ENCODE measurements at regions not wholly inside any gene's neighbourhood (a gene's known extent, or its start where the extent isn't known, plus 50 kb on each side); places are given as distances from the start of the nearest gene placed in this dataset.
"Not testable (repeated sequence)": the region's sequence is repeated elsewhere in the genome, so short reads cannot be mapped to it uniquely, and the experiment has no call there.

DNA sequence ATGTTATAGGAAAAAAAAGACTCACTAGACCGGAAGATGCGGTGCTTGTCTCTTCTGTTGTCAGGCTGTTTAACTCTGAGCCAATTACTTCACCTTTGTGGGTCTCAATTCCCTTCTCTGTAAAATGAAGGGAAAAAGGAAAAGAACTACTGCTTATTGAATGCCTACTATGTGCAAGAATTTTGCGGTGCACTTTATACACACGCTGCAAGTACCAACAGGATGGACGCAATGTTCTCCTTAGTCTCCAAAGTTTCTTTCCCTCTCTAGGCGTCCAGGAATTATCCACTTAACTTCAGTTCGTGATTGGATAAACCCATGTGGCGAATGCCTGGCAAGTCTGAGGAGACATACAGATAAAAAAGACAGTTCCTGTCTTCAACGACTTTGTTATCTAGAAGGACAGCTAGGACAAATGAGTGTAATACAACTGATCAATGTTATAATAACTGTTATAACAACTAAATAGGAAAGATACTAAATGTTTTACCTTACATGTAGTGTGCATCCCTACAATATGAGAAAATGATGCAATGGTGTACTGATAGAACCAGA, 69.0 kb upstream of the JARID2 start:
- TF ChIP-seq CTCF (IDR thresholded peaks at IDR 0.05; ENCODE audit: borderline replicate concordance), result no peak
- DNase-seq, result no peak

GRCh38 chr6:15183979-15184378, 61.9 kb upstream of the JARID2 start:
- H3K4me3 ChIP-seq, result no peak overlapping the region
- no peaks in the 10 kb centered on the region for H3K27me3 ChIP-seq (ENCODE audit: low read depth)
- no peak overlapping the region for H3K27ac ChIP-seq (replicated peaks)
- no peak for DNase-seq
- H3K4me1 ChIP-seq, result no peaks in the 10 kb centered on the region
- intact Hi-C loops (cut with micrococcal nuclease), result no loop called here
- H3K9me3 ChIP-seq (replicated peaks), result no peaks in the 10 kb centered on the region
- H3K36me3 ChIP-seq, result no peaks in the 10 kb centered on the region
- TF ChIP-seq CTCF (IDR thresholded peaks at IDR 0.05; ENCODE audit: borderline replicate concordance), result no peak

More for the DNA sequence above, 69.0 kb upstream of the JARID2 start:
- Histone ChIP-seq H3K9me3 (replicated peaks) (no peaks in the 10 kb centered on the region), H3K4me1 (no peaks in the 10 kb centered on the region), H3K27ac (replicated peaks) (no peak overlapping the region), H3K4me3 (no peak overlapping the region), H3K27me3 (ENCODE audit: low read depth) (no peaks in the 10 kb centered on the region), H3K36me3 (no peaks in the 10 kb centered on the region)
- intact Hi-C loops (cut with micrococcal nuclease), result no loop called here

- Histone ChIP-seq H3K36me3 (no peaks in the 10 kb centered on the region), H3K9me3 (replicated peaks) (no peaks in the 10 kb centered on the region), H3K4me3 (no peak overlapping the region), H3K27me3 (ENCODE audit: low read depth) (no peaks in the 10 kb centered on the region), H3K27ac (replicated peaks) (no peak overlapping the region), H3K4me1 (no peaks in the 10 kb centered on the region)
- no peak for DNase-seq
- TF ChIP-seq CTCF (IDR thresholded peaks at IDR 0.05; ENCODE audit: borderline replicate concordance), result no peak
- intact Hi-C loops (cut with micrococcal nuclease), result no loop called here
Measured at GRCh38 chr6:15184441-15184861, 61.4 kb upstream of the JARID2 start.

- intact Hi-C loops (cut with micrococcal nuclease); H3K9me3 ChIP-seq (replicated peaks); H3K4me3 ChIP-seq; H3K36me3 ChIP-seq; H3K27ac ChIP-seq (replicated peaks); DNase-seq; H3K27me3 ChIP-seq (ENCODE audit: low read depth); H3K4me1 ChIP-seq: not testable (repeated sequence)
Measured at GRCh38 chr6:15185111-15185510, 60.8 kb upstream of the JARID2 start.

DNA sequence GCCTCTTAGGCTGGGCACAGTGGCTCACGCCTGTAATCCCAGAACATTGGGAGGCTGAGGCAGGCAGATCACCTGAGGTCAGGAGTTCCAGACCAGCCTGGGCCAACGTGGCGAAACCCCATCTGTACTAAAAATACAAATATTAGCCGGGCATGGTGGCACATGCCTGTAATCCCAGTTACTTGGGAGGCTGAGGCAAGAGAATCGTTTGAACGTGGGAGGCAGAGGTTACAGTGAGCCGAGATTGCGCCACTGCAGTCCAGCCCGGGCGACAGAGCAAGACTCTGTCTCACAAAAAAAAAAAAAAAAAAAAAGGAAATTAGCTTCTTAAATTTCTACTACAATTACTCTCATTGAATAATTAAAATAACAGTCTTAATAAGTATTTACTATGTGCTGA, 52.4 kb upstream of the JARID2 start:
- H3K4me1 ChIP-seq; H3K9me3 ChIP-seq (replicated peaks); H3K27ac ChIP-seq (replicated peaks); intact Hi-C loops (cut with micrococcal nuclease); H3K27me3 ChIP-seq (ENCODE audit: low read depth); H3K4me3 ChIP-seq; H3K36me3 ChIP-seq: not testable (repeated sequence)
- DNase-seq, result peak; percentile 14

- H3K27me3 ChIP-seq (ENCODE audit: low read depth), result no peaks in the 10 kb centered on the region
- H3K4me3 ChIP-seq, result no peak overlapping the region
- no peaks in the 10 kb centered on the region for H3K36me3 ChIP-seq
- no peaks in the 10 kb centered on the region for H3K9me3 ChIP-seq (replicated peaks)
- no peaks in the 10 kb centered on the region for H3K4me1 ChIP-seq
- DNase-seq, result no peak
- TF ChIP-seq CTCF (IDR thresholded peaks at IDR 0.05; ENCODE audit: borderline replicate concordance), result no peak
- intact Hi-C loops (cut with micrococcal nuclease), result no loop called here
- no peak overlapping the region for H3K27ac ChIP-seq (replicated peaks)
Measured at GRCh38 chr6:15194453-15194852, 51.4 kb upstream of the JARID2 start.
